ENCODE measurements at regions not wholly inside any gene's neighbourhood (a gene's known extent, or its start where the extent isn't known, plus 50 kb on each side); places are given as distances from the start of the nearest gene placed in this dataset.

DNA sequence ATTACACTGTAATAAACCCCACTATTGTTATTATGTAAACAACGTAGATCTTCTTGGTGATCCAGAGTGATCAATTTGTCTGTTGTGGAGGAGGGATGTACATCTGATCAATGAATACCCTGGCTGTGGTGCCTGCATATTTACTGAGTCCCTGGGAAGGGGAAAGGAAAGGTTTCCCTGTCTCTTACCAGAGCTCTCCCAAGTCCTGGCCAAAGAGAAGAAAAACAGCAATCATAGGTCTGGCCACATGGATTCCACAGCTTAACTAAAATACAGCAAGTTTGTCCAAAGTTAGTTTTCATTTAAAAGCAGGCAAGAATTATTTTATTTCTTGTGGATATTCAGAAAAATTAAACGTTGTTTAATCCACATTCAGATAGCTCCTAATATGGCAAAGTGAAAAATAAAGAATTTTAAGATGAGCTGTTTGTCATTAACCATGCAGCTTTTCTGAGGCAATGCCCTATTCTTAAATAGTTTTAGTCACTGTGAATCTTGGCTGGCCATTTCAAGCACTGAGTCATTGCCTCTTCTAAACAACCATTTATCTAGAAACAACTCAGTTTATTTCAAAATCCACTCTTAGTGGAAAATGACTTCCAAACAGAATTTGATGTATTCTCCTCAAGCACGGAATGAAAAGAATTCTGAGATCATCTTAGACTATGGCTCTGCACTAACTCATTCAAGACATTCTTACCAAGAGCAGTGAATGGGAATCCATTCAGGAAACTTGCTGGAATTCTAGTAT, 1004.4 kb upstream of the CDH2 start:
- TF ChIP-seq POLR2AphosphoS5 (IDR thresholded peaks at IDR 0.05; ENCODE audit: low read depth, low read length) (no peak), CTCF (IDR thresholded peaks at IDR 0.05) (no peak)

Data from Panc1 (cell line).